ENCODE measurements at regions not wholly inside any gene's neighbourhood (a gene's known extent, or its start where the extent isn't known, plus 50 kb on each side); places are given as distances from the start of the nearest gene placed in this dataset.
A peak's percentile ranks its signal among the peaks of the same experiment; 100 is the strongest.

DNA sequence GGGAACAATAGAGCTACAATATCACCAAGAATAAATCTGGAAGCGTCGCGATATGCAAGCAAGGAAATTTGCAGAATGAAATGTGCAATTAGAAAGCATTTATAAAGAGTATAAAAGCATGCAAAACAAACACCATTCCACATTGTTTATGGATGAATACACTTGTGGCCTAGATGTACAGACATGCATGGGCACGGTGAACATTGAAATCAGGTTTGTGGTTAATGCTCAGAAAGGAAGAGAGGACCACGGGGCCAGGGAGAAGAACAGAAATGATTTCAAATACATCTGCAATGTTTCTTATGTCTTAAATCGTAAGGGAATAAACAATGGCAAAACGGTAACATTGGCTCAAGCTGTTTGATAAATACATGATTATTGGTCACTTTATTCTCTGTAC, 235.9 kb downstream of the FOXL1 start:
- no peaks in the 10 kb centered on the region for H3K36me3 Mint-ChIP-seq
- no peak overlapping the region for H3K27ac Mint-ChIP-seq
- TF ChIP-seq, protein P1, sequence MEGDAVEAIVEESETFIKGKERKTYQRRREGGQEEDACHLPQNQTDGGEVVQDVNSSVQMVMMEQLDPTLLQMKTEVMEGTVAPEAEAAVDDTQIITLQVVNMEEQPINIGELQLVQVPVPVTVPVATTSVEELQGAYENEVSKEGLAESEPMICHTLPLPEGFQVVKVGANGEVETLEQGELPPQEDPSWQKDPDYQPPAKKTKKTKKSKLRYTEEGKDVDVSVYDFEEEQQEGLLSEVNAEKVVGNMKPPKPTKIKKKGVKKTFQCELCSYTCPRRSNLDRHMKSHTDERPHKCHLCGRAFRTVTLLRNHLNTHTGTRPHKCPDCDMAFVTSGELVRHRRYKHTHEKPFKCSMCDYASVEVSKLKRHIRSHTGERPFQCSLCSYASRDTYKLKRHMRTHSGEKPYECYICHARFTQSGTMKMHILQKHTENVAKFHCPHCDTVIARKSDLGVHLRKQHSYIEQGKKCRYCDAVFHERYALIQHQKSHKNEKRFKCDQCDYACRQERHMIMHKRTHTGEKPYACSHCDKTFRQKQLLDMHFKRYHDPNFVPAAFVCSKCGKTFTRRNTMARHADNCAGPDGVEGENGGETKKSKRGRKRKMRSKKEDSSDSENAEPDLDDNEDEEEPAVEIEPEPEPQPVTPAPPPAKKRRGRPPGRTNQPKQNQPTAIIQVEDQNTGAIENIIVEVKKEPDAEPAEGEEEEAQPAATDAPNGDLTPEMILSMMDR (IDR thresholded peaks at IDR 0.05; ENCODE audit: unreplicated experiment) = no peak
- H3K4me1 Mint-ChIP-seq = peaks cover 27% of the 10 kb centered on the region
- H3K9me3 Mint-ChIP-seq = no peaks in the 10 kb centered on the region
- H3K4me3 Mint-ChIP-seq = no peak overlapping the region
- DNase-seq (ENCODE audit: low spot score in 2 of 2, unreplicated experiment in 2 of 2) = no peak
- peaks cover 30% of the 10 kb centered on the region for H3K27me3 Mint-ChIP-seq (ENCODE audit: low read depth)

DNA sequence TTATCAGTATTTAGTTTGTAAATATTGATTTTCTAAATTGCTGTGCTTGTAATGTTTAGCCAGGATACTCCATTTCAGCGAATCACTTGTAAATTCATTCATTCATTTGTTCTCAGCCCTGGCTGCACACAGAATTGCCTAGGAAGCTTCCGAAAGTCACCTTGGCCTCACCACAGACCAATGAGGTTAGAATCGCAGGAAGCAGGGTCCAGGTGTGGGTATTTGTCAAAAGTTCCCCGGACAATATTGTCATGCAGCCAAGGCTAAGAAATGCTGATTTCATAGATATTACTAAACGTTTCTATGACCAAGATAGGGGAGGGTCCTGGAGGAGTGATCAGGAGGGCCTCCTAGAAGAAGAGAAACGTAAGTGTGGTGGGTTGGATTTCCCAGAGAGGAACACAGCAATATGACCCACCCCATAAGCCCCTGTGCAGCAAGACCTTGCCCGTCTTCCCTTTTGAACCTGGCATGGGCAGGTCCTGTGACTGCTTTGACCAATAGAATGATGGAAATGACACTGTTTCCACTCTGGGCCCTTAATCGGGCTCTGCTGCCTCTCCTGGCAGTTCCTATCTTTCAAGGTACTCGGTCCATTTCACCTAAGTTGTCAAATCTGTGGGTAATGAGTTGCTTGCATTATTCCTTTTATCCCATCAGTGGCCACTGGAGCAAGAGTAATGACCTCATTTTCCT, 238.7 kb downstream of the FOXL1 start:
- Mint-ChIP-seq H3K4me1 (peaks cover 24% of the 10 kb centered on the region), H3K36me3 (no peaks in the 10 kb centered on the region), H3K9me3 (peaks cover 4% of the 10 kb centered on the region), H3K27me3 (ENCODE audit: low read depth) (peaks cover 21% of the 10 kb centered on the region), H3K27ac (no peak overlapping the region), H3K4me3 (no peak overlapping the region)
- TF ChIP-seq, protein P1 (IDR thresholded peaks at IDR 0.05; ENCODE audit: unreplicated experiment) = no peak
- no peak for DNase-seq (ENCODE audit: low spot score in 2 of 2, unreplicated experiment in 2 of 2)

DNA sequence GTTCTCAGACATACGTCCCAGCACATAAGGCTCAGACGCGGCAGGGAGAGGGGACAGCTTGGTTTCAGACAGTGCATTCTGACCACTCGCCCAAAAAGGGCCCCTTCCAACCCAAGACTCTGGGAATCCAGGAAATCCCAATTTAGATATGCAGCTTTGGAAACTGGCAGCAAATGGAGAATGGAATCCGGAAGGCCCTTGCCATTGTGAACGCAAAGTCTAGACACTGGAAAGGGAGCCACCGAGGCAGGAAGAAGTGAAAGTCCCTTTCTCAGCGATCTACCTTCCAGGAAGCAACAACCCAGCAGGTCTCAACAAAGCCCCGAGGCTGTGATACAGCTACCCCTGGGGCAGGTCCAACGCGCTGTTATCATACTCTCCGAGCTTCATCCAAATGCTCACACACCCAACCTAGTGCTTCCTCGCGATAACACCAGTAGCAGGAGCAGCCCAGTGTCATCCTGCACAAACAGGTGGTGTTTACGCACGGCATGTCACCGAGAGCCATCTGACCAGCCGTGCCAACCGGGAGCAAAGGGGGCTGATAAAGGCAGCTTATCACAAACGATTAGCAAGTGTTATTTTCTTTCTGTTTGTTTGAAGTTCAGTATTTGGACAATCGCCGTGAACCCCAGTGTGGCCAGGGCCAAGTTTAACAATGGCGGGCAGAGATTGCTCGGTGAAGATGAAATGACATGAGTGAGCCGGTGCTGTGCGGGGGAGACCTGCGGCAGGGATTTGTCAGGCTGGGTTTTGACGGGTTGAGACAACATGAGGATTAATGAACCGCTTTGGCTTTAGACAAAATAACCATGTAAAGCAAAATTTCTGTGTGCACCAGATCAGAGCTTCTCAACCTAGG, 240.6 kb downstream of the FOXL1 start:
- H3K4me3 Mint-ChIP-seq = no peak overlapping the region
- no peak for DNase-seq (ENCODE audit: low spot score in 2 of 2, unreplicated experiment in 2 of 2)
- TF ChIP-seq, protein P1 (IDR thresholded peaks at IDR 0.05; ENCODE audit: unreplicated experiment) = no peak
- peaks cover 24% of the 10 kb centered on the region for H3K4me1 Mint-ChIP-seq
- peaks cover 4% of the 10 kb centered on the region for H3K9me3 Mint-ChIP-seq
- peaks cover 24% of the 10 kb centered on the region for H3K27me3 Mint-ChIP-seq (ENCODE audit: low read depth)
- peak overlapping the region; percentile 36 for H3K27ac Mint-ChIP-seq
- no peaks in the 10 kb centered on the region for H3K36me3 Mint-ChIP-seq

DNA sequence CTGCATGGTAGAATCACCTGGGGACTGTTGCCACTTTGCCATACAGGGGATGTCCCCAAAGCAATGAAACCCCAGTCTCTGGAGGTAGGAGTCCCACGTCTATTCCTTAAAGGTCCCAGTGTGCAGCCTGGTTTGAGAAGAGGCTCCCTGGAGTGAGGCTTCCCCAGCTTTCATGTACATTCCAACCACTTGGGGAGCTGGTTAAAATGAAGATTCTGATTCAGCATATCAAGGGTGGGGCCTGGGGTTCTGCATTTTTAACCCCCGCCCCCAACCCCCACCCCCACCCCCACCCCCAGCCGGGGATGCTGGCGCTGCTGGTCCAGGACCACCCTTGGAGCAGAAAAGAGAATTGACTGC, 241.2 kb downstream of the FOXL1 start:
- Mint-ChIP-seq H3K36me3 (no peaks in the 10 kb centered on the region), H3K27ac (no peak overlapping the region), H3K27me3 (ENCODE audit: low read depth) (peaks cover 29% of the 10 kb centered on the region), H3K4me1 (peaks cover 24% of the 10 kb centered on the region), H3K4me3 (no peak overlapping the region), H3K9me3 (peaks cover 4% of the 10 kb centered on the region)
- no peak for DNase-seq (ENCODE audit: low spot score in 2 of 2, unreplicated experiment in 2 of 2)
- TF ChIP-seq, protein P1 (IDR thresholded peaks at IDR 0.05; ENCODE audit: unreplicated experiment) = peak; percentile 32

DNA sequence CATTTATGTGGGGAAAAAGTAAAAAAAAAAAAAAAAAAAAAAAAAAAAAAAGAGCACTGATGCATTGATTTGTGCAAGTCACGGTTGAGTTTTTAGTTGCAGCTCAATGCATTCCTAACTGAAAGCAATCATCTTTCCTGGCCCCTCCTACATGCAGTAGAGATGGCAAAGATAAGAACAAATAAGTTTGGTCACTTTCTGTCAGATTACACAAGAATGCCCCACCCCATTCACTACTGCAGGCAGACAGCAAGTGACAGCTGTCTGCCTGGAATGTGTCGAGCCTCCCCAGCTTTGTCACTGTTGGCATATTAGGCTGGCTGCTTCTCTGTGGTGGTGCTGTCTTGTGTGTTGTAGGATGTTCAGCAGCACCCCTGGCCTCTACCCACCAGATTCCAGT, 243.5 kb downstream of the FOXL1 start:
- Mint-ChIP-seq H3K9me3 (peaks cover 4% of the 10 kb centered on the region), H3K36me3 (no peaks in the 10 kb centered on the region), H3K27ac (no peak overlapping the region), H3K27me3 (ENCODE audit: low read depth) (peaks cover 36% of the 10 kb centered on the region), H3K4me3 (no peak overlapping the region), H3K4me1 (peaks cover 38% of the 10 kb centered on the region)
- DNase-seq (ENCODE audit: low spot score in 2 of 2, unreplicated experiment in 2 of 2) = no peak
- TF ChIP-seq, protein P1 (IDR thresholded peaks at IDR 0.05; ENCODE audit: unreplicated experiment) = no peak
